Thymus (tissue), 11 donors: ENCODE measurements at regions not wholly inside any gene's neighbourhood (a gene's known extent, or its start where the extent isn't known, plus 50 kb on each side); places are given as distances from the start of the nearest gene placed in this dataset.

ENCODE experiments used
- DNase-seq, 9 donors: peaks; one replicate each; pipeline ENCODE4 v3.0.0-alpha.2; 2013; ENCODE audit warnings: low spot score in 9 of 9, low read depth in 6 of 9, missing footprints in 1 of 9
- H3K27ac ChIP-seq, 2 donors: one replicate each; pipeline ENCODE4 v1.5.1; 2013; ENCODE audit warnings: control low read depth in 1 of 2, low read depth in 1 of 2, low read length in 1 of 2, mild to moderate bottlenecking in 1 of 2, moderate library complexity in 1 of 2
- H3K27me3 ChIP-seq, 2 donors: one replicate each; pipeline ENCODE4 v1.5.1; 2013; ENCODE audit warnings: low read length in 1 of 2; ENCODE audit not compliant: control insufficient read depth in 2 of 2, insufficient read depth in 1 of 2
- H3K36me3 ChIP-seq, 2 donors: one replicate each; pipeline ENCODE4 v1.5.1; 2013; ENCODE audit warnings: low read length in 1 of 2, mild to moderate bottlenecking in 1 of 2, moderate library complexity in 1 of 2; ENCODE audit not compliant: control insufficient read depth in 2 of 2, insufficient read depth in 2 of 2
- H3K4me1 ChIP-seq, 2 donors: one replicate each; pipeline ENCODE4 v1.5.1; 2013; ENCODE audit warnings: low read length in 2 of 2; ENCODE audit not compliant: control insufficient read depth in 2 of 2, insufficient read depth in 2 of 2
- H3K4me3 ChIP-seq, 2 donors: one replicate each; pipeline ENCODE4 v1.5.1; 2013; ENCODE audit warnings: low read length in 2 of 2, control low read depth in 1 of 2, mild to moderate bottlenecking in 1 of 2
- H3K9me3 ChIP-seq, 2 donors: one replicate each; pipeline ENCODE4 v1.5.1; 2013; ENCODE audit warnings: low read length in 1 of 2, mild to moderate bottlenecking in 1 of 2; ENCODE audit not compliant: control insufficient read depth in 2 of 2, insufficient read depth in 1 of 2
- WGBS: extraction: QIAGEN DNeasy Blood & Tissue Kit; methylation state at CpG from one replicate; pipeline ENCODE4 v1.1.7; 2013; 5-methylcytosine and 5-hydroxymethylcytosine counted together
- donor health status: healthy.

- Histone ChIP-seq H3K36me3 (no peaks in the 10 kb centered on the region), H3K4me3 (no peak overlapping the region), H3K9me3 (no peaks in the 10 kb centered on the region), H3K4me1 (no peaks in the 10 kb centered on the region), H3K27me3 (no peaks in the 10 kb centered on the region), H3K27ac (no peak overlapping the region)
- no peak for DNase-seq
- 95% methylated on average over 10 of the region's 10 CpGs for WGBS
These were observed 277.2 kb upstream of the CCL2 start for GRCh38 chr17:33977729-33978514.

- DNase-seq: no peak
- 98% methylated on average over 5 of the region's 5 CpGs for WGBS
- Histone ChIP-seq H3K27ac (no peak overlapping the region), H3K27me3 (no peaks in the 10 kb centered on the region), H3K4me3 (no peak overlapping the region), H3K36me3 (no peaks in the 10 kb centered on the region), H3K4me1 (no peaks in the 10 kb centered on the region), H3K9me3 (no peaks in the 10 kb centered on the region)
These were observed 276.2 kb upstream of the CCL2 start for GRCh38 chr17:33978889-33979288.

GRCh38 chr17:33980193-33980592 lies 274.9 kb upstream of the CCL2 start:
- no peaks in the 10 kb centered on the region for H3K36me3 ChIP-seq
- H3K27ac ChIP-seq: no peak overlapping the region
- no peak overlapping the region for H3K4me3 ChIP-seq
- no peaks in the 10 kb centered on the region for H3K4me1 ChIP-seq
- no peaks in the 10 kb centered on the region for H3K9me3 ChIP-seq
- H3K27me3 ChIP-seq: no peaks in the 10 kb centered on the region
- DNase-seq: peak in 1 of 9 donors; percentile 1
- WGBS: 91% methylated on average over 2 of the region's 2 CpGs

GRCh38 chr17:33981711-33982601 lies 273.1 kb upstream of the CCL2 start:
- H3K4me3 ChIP-seq: no peak overlapping the region
- DNase-seq: no peak
- no peaks in the 10 kb centered on the region for H3K36me3 ChIP-seq
- WGBS: 80% methylated on average over 6 of the region's 6 CpGs
- H3K9me3 ChIP-seq: no peaks in the 10 kb centered on the region
- no peaks in the 10 kb centered on the region for H3K27me3 ChIP-seq
- H3K4me1 ChIP-seq: no peaks in the 10 kb centered on the region
- H3K27ac ChIP-seq: no peak overlapping the region

- Histone ChIP-seq H3K4me1 (no peaks in the 10 kb centered on the region), H3K4me3 (no peak overlapping the region), H3K36me3 (no peaks in the 10 kb centered on the region), H3K27ac (no peak overlapping the region), H3K27me3 (no peaks in the 10 kb centered on the region), H3K9me3 (no peaks in the 10 kb centered on the region)
- DNase-seq: no peak
These were observed 272.2 kb upstream of the CCL2 start for GRCh38 chr17:33982909-33983308.

- Histone ChIP-seq H3K4me1 (no peaks in the 10 kb centered on the region), H3K27ac (no peak overlapping the region), H3K27me3 (no peaks in the 10 kb centered on the region), H3K9me3 (no peaks in the 10 kb centered on the region), H3K36me3 (no peaks in the 10 kb centered on the region), H3K4me3 (no peak overlapping the region)
- WGBS: 96% methylated on average over 6 of the region's 6 CpGs
- DNase-seq: no peak
These were observed 271.1 kb upstream of the CCL2 start for GRCh38 chr17:33983824-33984574.

GRCh38 chr17:33986088-33986487 lies 269.0 kb upstream of the CCL2 start:
- no peaks in the 10 kb centered on the region for H3K9me3 ChIP-seq
- H3K27me3 ChIP-seq: no peaks in the 10 kb centered on the region
- 0% methylated on average over 1 of the region's 1 CpG for WGBS
- H3K4me3 ChIP-seq: no peak overlapping the region
- DNase-seq: no peak
- H3K4me1 ChIP-seq: no peaks in the 10 kb centered on the region
- no peak overlapping the region for H3K27ac ChIP-seq
- no peaks in the 10 kb centered on the region for H3K36me3 ChIP-seq

- Histone ChIP-seq H3K9me3 (no peaks in the 10 kb centered on the region), H3K36me3 (no peaks in the 10 kb centered on the region), H3K4me1 (no peaks in the 10 kb centered on the region), H3K4me3 (no peak overlapping the region), H3K27ac (no peak overlapping the region), H3K27me3 (no peaks in the 10 kb centered on the region)
- no peak for DNase-seq
- 81% methylated on average over 2 of the region's 2 CpGs for WGBS
These were observed 268.5 kb upstream of the CCL2 start for GRCh38 chr17:33986566-33986965.

- WGBS: 98% methylated on average over 2 of the region's 2 CpGs
- H3K4me3 ChIP-seq: no peak overlapping the region
- no peaks in the 10 kb centered on the region for H3K36me3 ChIP-seq
- H3K9me3 ChIP-seq: no peaks in the 10 kb centered on the region
- no peak overlapping the region for H3K27ac ChIP-seq
- H3K27me3 ChIP-seq: no peaks in the 10 kb centered on the region
- no peak for DNase-seq
- H3K4me1 ChIP-seq: no peaks in the 10 kb centered on the region
These were observed 267.9 kb upstream of the CCL2 start for GRCh38 chr17:33987162-33987561.
